DND-41 (cell line): ENCODE measurements at regions not wholly inside any gene's neighbourhood (a gene's known extent, or its start where the extent isn't known, plus 50 kb on each side); places are given as distances from the start of the nearest gene placed in this dataset.

ENCODE experiments used
- EZH2 ChIP-seq: IDR thresholded peaks from 3 replicates; pipeline ENCODE4 v1.6.1; 2012; ENCODE audit warnings: borderline replicate concordance, low read depth, mild to moderate bottlenecking, moderate library complexity, low read length, inconsistent platforms; ENCODE audit not compliant: severe bottlenecking
- TF ChIP-seq, protein P1 (sequence below): IDR thresholded peaks from 2 replicates; pipeline ENCODE4 v1.5.1; 2012; ENCODE audit warnings: borderline replicate concordance, low read length, moderate library complexity, mild to moderate bottlenecking; ENCODE audit not compliant: poor library complexity, severe bottlenecking; ENCODE audit errors: extremely low read depth

DNA sequence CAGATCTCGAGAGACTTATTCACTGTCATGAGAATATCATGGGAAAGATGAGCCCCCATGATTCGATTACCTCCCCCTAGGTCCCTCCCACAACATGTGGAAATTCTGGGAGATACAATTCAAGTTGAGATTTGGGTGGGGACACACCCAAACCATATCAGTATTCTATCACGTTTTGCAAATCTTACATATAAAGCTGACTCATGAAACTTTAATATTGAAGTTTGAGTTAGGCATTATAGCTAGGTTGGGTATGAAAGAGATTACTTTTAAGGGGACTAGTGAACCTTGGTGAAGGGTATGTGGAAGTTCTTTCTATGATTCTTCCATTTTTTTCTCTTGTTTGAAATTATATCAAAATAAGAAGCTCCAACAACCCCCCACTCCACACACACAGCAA lies 117.7 kb upstream of the RASGRP1 start:
- TF ChIP-seq, protein P1, sequence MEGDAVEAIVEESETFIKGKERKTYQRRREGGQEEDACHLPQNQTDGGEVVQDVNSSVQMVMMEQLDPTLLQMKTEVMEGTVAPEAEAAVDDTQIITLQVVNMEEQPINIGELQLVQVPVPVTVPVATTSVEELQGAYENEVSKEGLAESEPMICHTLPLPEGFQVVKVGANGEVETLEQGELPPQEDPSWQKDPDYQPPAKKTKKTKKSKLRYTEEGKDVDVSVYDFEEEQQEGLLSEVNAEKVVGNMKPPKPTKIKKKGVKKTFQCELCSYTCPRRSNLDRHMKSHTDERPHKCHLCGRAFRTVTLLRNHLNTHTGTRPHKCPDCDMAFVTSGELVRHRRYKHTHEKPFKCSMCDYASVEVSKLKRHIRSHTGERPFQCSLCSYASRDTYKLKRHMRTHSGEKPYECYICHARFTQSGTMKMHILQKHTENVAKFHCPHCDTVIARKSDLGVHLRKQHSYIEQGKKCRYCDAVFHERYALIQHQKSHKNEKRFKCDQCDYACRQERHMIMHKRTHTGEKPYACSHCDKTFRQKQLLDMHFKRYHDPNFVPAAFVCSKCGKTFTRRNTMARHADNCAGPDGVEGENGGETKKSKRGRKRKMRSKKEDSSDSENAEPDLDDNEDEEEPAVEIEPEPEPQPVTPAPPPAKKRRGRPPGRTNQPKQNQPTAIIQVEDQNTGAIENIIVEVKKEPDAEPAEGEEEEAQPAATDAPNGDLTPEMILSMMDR, result no peak
- no peak for TF ChIP-seq EZH2
